HG03175 (cell line): ENCODE measurements at regions not wholly inside any gene's neighbourhood (a gene's known extent, or its start where the extent isn't known, plus 50 kb on each side); places are given as distances from the start of the nearest gene placed in this dataset.
"Not testable (repeated sequence)": the region's sequence is repeated elsewhere in the genome, so short reads cannot be mapped to it uniquely, and the experiment has no call there.

Source experiments
- ATAC-seq: cut with Tn5 transposase; IDR thresholded peaks from one replicate; pipeline ENCODE4 v1.9.1; 2021; ENCODE audit warnings: mild to moderate bottlenecking, moderate library complexity; ENCODE audit not compliant: unreplicated experiment

DNA sequence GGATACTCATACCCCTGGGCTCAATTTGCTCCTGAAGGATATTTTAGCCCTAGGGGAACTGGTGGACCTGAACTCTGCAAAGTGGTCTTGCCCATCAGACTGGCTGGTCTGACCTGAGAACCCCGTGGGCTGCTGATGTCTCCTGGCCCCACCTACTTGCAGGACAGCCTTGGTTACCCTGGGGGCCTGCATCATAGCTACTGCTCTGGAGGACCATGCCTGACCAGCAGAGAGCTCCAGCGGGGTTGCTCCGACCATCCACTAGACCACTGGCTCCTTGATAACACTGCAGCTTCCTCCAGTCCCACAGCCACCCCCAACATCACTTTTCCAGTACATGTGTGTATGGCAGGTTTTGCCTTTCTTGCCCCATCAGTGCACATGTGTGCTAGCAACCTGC lies 331.6 kb upstream of the BRINP3 start:
- ATAC-seq: no peak

DNA sequence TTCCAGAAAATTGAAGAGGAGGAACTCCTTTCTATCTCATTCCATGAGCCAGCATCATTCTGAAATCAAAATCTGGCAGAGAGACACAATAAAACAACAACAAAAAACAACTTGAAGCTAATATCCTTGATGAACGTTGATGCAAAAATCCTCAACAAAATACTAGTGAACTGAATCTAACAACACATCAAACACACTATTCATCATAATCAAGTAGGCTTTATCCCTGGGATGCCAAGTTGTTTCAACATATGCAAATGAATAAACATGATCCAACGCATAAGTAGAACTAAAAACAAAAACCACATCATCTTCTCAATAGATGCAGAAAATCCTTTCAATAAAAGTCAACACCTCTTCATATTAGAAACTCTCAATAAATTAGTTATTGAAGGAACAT lies 335.3 kb upstream of the BRINP3 start:
- ATAC-seq: no peak

DNA sequence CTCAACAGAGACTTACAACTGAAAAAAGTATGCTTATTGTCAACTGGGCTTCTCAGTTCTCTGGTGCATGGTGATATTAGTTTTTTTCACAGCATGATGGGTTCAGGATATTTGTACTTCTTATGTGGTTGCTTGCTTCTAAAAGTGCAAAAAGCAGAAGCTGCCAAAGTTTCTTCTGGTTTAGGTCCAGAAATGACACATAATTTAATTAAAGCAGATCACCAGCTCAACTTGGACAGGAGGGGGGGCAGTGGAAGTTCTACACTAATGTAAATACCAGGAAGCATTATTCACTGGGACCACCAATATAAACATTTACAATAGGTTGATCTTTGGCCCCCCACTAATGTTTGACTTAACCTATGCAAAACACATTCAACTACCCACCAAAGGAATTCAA lies 354.8 kb upstream of the BRINP3 start:
- no peak for ATAC-seq

DNA sequence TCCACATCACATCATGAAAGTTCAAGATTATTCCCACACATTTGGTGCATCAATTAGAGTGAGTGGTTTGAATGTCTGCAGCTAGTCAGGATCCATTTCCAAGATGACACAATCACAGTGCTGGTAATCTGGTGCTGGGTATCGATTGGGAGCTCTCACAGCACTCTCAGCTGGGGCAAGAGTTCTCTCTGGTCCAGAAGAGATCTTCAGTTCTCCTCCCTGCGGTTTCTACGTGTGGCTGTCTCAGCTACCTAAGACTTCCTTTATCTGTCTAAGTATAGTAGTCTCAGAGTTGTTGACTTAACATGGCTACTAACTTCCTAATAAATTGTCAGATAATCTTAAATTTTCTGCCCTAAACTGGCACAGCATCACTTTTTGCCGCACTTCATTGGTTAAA lies 358.0 kb upstream of the BRINP3 start:
- ATAC-seq: no peak

DNA sequence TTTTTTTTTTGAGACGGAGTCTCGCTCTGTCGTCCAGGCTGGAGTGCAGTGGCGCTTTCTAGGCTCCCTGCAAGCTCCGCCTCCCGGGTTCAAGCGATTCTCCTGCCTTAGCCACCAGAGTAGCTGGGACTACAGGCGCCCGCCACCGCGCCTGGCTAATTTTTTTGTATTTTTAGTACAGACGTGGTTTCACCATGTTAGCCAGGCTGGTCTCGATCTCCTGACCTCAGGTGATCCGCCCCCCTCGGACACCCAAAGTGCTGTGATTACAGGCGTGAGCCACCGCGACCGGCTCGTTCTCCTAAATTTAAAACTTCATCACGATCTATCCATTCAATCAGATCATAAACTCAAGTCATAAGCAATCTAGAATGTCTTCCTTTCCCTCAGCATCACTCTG lies 359.5 kb upstream of the BRINP3 start:
- ATAC-seq: not testable (repeated sequence)

DNA sequence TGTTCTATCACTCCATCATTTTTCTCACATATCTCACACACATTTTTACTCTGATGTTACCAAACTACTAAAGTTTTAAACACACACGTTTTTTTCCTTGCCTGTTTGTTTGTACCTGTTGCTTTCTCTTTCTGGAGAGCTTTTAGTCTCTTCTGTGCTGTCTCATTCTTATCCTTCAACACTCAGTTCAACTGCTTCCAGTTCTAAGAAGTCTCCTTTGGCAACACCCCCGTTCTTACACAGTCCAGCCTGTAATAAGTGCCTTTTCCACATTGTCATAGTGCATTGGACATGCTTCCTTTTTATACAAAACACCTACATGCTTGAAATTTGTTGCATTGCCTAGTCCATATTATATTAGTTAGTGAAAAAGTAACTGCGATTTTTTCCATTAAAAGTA lies 360.2 kb upstream of the BRINP3 start:
- no peak for ATAC-seq

DNA sequence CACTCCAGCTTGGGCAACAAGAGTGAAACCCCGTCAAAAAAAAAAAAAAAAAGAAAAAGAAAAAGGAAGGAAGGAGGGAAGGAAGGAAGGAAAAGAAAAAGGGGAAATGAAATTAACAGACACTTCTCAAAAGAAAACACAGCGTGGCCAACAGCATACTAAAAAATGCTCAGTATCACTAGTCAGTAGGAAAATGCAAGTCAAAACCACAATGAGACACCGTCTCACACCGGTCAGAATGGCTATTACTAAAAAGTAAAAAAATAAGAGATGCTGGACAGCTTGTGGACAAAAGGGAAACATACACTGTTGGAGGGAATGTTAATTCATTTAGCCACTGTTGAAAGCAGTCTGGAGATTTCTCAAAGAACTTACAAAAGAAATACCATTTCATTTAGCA lies 369.5 kb upstream of the BRINP3 start:
- ATAC-seq: no peak

DNA sequence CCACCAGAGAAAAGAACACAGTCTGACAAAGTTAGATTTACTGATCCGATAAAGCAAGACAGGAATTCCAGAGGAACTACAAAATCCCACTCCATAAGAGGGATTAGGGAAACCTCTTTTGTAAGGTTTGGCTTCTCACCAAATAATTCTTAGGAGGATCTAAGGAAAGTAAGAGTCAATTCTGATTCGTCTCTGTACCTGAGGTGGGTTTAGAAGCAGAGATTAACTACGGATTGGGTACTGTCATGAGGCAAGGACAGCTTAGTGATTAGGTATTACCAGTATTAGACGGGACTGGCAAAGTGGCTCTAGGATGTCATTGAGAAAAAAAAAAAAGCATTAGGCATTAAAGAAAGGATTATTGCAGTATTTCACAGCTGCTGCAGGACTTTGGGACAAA lies 371.7 kb upstream of the BRINP3 start:
- no peak for ATAC-seq

DNA sequence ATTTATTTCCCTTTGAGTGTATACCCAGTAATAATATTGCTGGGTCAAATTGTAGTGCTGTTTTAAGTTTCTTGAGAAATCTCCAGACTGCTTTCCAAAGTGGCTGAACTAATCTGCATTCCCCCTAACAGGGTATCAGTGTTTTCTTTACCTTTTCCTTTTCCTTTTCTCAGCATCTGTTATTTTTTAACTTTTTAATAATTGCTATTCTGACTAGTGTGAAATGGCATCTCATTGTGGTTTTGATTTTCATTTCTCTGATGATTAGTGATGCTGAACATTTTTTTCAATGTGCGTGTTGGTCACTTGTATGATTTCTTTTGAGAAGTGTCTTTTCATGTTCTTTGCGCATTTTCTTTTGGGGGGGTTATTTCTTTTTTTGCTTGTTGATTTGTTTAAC lies 374.9 kb upstream of the BRINP3 start:
- ATAC-seq: no peak

DNA sequence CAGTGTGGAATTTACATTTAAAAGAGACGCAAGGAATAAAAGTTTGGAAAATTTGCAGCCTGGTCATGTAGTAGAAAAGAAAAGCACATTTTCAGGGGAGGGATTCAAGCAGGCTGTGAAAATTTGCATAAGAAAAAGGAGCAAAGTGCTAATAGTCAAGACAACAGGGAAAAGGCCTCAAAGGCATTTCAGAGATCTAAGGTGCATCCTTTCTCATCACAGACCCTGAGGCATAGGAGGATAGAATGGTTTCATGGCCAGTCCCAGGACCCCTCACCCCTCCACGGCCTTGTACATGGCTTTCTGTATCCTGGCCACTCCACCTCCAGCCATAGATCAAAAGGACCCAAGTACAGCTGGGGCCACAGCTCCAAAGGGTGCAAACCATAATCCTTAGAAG lies 380.5 kb upstream of the BRINP3 start:
- ATAC-seq: no peak

DNA sequence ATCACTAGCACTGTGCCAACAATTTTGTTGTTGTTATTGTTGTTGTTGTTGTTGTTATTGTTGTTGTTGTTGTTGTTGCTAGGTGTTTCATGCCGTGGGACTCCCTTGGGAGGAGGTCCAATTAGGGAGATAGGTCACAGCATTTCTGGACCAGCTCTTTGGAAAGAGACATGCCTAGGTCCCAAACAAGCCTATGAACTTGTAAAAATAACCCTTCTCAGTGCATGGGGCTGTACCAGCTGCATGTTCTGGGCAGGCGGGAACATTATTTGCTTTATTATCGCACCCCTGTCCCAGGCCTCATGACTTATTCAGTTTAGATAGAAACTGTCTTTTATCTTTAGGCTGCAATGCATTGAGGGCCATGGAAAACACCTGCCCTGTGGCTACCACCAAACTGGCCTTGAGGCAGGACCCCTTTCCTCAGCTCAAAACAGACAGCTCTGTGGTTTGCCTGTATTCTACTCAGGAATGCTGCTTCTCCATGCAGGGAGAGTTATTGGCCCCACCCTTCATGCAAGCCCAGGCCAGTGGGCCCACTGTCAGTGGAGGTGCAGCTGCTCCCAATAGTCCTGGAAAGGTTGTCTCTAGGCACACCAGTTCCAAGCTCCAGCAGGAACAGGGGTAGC lies 386.5 kb upstream of the BRINP3 start:
- ATAC-seq: no peak

DNA sequence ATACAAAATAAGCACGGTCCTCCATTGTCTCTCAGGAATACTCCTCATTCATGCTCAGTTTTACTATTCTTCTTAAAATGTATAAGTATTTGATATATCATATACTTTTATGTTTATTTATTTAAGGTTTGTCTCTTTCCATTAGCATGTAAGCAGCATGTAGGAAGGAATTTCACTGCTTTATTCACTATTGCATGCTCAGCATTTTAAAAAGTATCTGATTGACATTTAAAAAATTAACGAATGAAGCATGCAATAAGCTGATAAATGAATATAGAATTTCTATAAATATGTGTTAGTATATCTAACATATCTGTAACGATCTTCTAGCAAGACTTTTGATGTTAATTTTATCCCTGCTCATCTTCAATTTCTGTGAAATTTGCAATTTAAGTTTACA lies 402.7 kb upstream of the BRINP3 start:
- ATAC-seq: no peak

DNA sequence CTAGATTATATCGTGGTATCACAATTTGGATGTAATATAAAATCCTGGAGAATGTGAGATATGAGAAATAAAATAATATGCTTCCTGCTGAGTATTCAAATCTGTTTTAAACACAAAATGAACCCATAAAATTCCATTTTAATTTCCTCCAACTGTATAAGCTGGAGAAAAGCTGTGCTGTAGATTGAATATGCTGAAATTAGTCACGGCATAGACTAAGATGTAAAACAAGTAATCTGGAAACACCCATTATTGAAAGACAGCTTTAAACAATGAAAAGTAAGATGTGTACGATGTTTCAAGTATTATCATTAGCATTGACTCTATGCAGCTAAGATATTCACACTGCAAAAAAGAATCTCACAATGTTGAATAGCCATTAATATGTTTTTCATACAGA lies 403.4 kb upstream of the BRINP3 start:
- no peak for ATAC-seq

DNA sequence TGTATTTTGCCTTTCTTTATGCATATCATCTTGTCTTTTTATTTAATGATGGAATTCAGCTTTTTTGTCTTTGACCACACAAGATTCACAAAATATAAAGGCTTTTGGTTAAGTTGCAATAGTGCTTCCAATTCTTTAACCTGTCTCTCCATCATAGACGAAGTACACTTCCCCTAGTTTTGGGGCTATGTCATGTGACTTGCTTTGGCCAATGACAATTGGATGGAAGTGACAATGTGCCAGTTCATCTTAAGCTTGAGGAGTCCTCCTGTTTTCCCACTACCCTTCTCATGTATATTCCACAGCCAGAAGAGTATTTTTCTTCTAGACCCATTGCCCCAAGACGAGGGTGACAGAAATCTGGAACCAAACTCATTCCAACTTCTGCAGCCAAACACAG lies 419.6 kb upstream of the BRINP3 start:
- ATAC-seq: no peak

DNA sequence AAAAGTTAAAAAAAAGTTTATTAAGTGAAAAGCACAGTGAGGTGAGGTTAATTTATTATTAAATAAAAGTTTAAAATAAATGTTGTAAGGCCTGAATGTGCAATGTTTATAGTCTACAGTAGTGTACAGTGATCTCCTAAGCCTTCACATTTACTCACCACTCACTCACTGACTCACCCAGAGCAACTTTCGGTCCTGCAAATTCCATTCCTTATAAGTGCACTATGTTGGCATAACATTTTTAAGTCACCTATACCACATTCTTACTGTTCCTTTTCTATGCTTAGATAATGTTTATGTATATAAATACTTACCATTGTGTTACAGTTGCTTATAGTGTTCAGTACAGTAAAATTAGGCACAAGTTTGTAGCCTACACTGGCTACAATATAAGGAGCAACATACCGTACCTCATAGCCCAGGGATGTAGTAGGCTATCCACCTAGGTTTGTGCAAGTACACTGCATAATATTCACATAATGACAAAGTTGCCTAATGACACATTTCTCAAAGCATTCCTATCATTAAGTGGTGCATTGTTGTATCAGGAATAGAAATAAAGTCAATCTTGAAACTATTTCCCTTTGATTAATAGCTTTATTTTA lies 426.5 kb upstream of the BRINP3 start:
- no peak for ATAC-seq

DNA sequence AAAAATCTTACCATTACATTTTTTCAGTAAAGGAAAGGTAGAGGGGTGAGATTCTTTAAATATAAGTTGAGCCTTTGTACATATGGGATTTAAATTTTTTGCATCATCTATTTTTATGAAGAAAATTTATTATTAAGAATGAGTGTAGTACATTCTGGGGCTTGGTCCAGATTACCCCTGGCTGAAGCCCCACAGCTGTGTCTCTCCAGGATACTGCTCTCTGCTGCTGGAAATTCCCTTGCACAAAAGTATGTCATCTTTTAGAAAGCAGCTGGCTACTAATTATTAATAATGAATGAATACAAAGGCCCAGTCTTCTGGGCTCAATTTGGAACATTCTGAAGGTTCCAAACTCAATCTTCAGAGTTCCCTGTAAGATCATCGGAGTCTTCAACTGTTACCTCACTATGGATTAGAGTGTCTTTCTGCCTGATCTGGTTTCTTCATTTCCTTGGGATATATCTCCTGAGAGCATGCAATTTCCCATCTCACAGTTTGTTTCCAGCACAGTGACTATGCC lies 428.6 kb upstream of the BRINP3 start:
- no peak for ATAC-seq

DNA sequence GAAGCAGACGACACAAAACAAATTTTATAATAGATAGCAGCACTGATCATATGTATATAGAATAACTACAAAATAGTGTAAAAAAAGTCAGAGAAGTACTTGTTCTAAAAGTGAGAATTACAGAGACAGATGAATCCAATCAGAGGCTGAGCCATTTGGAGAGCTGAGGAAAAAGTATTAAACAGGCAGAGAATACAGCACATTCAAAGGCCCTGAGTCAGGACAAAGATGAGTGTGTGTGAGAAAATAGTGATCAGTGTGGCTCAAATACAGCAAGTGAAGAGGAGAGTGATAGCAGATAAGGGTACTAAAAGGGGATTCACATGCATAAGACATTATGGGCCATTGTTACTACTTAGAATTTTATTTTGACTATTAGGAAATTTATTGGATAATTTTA lies 430.6 kb upstream of the BRINP3 start:
- ATAC-seq: no peak

DNA sequence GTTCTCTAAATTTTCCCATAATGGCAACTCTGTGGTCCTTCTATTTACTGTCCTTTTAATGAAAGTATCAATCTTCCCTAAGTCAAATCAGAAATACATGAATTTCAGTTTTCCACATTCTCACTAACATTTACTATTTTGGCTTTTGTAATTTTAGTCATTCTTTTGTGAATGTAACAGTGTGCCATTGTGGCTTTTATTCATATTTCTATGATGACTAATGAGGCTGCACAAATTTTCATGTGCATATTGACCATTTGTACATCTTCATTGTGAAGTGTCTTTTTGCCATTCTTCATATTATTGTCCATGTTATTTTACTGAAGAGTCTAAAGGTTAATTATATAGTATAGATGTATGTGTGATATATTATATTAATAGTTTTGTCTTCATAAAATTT lies 431.0 kb upstream of the BRINP3 start:
- ATAC-seq: no peak

DNA sequence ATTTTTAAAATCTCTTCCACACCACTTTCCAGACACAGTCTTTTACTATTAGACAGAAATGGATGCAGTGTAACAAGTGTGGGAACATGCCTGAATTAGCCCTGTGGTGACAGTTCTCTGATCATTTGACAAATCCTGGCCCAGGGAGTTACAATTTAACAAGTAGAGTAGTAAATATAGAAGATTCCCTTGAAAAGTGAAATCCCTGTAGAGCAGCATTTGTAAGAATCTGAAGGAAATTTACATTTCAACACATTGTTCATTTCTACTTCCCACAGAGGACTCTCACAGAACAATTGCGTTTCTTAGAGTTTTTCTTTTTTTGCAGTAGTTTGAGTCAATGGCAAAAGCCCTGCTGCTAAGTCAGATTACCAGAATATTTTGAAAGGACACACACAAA lies 458.3 kb upstream of the BRINP3 start:
- ATAC-seq: no peak

DNA sequence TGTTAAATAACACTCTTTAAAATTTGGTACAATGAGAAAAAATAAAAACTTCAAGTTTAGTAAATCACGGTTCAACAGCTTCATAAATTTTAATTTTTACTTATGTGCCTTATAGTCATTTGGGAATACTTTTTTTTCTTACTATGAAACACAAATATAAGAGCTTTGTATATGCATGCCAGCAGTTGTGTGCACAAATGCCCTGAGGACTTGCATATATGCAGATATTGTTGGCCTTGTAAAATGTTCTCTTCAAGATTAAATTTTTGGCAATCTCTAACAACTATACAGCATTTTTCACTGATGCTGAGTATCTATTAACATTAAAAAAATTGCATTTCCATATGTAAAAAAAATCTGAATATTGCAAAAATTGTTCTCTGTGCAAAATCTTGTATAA lies 458.7 kb upstream of the BRINP3 start:
- no peak for ATAC-seq

DNA sequence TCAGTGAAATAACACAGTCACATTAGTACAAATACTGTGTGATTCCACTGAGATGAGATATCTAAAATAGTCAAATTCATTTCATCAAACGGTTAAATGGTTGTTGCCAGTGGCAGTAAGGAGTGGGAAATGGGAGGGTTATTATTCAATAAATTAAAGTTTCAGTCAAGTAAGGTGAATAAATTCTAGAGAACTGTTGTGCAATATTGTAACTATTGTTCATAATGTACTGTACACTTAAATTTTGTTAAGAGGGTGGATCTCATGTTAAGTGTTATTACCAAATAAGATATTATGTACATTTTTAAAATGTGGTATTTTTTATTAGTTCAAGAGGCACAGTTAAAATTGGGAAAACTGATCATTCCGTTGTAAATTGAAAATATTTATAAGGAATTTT lies 463.3 kb upstream of the BRINP3 start:
- ATAC-seq: no peak

DNA sequence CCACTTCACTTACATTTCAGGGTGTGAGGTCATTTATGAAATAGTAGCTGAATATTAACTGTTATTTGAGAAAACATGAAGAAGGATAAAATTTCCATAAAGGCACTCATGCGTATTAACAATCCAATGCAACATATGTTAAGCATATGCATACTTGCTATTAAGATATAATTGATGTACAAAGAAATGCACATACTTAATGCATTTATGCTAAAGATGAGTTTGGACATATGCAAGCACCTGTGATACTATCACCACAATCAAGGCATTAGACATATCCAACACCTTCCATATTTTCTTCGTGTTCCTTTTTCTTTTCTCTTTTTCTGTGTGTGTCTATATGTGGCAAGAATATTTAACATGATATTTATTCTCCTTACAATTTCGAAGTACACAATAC lies 464.8 kb upstream of the BRINP3 start:
- no peak for ATAC-seq

DNA sequence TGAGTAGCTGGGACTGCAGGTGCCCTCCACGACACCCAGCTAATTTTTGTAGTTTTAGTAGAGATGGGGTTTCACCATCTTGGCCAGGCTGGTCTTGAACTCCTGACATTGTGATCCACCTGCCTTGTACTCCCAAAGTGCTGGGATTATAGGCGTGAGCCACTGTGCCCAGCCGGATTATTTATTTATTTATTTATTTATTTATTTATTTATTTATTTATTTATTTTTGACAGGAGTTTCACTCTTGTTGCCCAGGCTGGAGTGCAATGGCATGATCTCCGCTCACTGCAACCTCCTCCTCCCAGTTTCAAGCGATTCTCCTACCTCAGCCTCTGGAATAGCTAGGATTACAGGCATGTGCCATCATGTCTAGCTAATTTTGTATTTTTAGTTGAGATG lies 466.1 kb upstream of the BRINP3 start:
- not testable (repeated sequence) for ATAC-seq
